ENCODE measurements at regions not wholly inside any gene's neighbourhood (a gene's known extent, or its start where the extent isn't known, plus 50 kb on each side); places are given as distances from the start of the nearest gene placed in this dataset.

- DNase-seq (ENCODE audit: low read depth in 4 of 4, low spot score in 3 of 4), result no peak
These were observed 777.4 kb downstream of the TUSC7 start for GRCh38 chr3:117486719-117487716.

DNA sequence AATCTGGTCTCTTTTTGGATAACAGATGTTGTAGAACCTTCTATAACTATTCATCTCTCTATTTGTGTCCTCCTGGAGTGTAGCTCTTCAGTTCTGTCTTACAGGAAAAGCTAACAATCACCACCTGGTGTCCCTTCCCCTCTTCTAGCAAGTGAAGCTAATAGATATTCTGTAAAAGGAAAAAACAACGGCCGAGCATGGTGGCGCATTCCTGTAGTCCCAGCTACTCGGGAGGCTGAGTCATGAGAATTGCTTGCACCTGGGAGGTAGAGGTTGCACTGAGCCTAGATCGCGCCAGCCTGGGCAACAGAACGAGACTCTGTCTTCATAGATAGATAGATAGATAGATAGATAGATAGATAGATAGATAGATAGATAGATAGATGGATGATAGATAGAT, 779.4 kb downstream of the TUSC7 start:
- no peak for DNase-seq (ENCODE audit: low read depth in 4 of 4, low spot score in 3 of 4)

GRCh38 chr3:117489663-117490079, 780.1 kb downstream of the TUSC7 start:
- DNase-seq (ENCODE audit: low read depth in 4 of 4, low spot score in 3 of 4), result no peak

- DNase-seq (ENCODE audit: low read depth in 4 of 4, low spot score in 3 of 4), result no peak
These were observed 781.1 kb downstream of the TUSC7 start for GRCh38 chr3:117490716-117491115.

DNA sequence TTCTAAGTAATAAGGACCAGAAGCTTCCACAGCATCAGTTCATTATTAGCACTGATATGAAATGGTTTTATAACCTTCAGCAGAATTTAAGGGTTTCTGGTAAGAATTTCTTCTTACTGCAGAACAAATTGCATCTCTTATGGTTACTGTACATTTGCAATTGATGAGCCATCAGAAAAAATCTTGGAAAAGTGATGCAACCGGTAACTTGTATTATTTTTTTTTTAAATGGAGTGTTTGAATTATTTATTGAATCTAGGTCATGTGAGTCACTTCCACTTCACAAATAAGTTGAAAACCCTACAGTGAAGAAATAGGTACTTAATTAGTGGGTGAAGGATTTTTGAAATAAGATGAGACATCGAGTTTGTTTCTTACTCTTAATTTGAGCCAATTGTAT, 786.0 kb downstream of the TUSC7 start:
- DNase-seq (ENCODE audit: low read depth in 4 of 4, low spot score in 3 of 4), result no peak

DNA sequence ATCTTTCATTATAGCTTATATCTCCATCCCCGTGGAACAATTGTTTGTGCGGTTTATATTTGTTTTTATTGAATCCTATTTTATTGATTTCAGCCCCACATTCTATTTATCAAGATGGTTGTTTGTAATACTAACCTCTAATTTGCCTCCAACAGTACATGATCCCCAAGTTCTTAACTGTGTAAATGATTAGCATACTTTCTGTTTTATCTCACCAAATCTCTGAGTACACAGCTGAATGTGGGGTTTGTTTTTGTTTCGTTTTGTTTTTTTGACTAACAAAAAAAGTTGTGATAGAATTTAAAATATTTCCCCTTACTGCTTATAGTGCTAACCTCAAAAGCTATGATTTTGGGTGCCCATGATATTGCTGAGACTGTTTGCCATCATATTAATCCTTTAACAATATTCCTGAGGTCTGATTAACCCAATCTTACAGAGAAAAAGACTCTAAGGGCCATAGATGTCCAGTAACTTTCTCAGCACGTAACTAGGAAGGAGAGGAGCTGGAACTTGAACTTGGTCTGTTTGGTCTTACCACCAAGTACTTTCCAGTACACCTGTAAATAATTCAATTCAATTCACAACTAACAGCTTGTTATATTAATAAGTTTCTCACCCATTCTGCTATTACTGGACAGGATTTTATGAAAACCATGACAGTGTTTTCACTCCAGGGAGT, 789.8 kb downstream of the TUSC7 start:
- DNase-seq (ENCODE audit: low read depth in 4 of 4, low spot score in 3 of 4), result no peak

DNA sequence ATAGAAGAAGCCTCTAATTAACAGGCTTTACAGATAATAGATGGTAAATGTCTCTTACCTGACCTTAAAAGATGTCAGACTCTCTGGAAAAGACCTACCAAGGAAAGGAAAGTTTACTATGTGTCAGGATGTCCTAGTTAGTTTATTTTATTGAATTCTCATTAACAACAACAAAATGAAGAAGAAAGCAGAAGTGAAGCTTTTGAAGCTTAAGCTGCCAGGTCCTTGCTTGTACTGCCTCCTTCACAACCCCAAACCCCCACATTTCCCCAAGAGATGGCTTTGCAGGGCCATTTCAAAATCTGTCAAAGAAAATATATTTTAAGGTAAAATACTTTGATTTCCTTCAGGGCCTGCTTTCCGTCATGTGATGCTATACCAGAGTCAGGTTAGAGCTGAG, 798.4 kb downstream of the TUSC7 start:
- no peak for DNase-seq (ENCODE audit: low read depth in 4 of 4, low spot score in 3 of 4)

- no peak for DNase-seq (ENCODE audit: low read depth in 4 of 4, low spot score in 3 of 4)
These were observed 800.3 kb downstream of the TUSC7 start for GRCh38 chr3:117509858-117510257.

DNA sequence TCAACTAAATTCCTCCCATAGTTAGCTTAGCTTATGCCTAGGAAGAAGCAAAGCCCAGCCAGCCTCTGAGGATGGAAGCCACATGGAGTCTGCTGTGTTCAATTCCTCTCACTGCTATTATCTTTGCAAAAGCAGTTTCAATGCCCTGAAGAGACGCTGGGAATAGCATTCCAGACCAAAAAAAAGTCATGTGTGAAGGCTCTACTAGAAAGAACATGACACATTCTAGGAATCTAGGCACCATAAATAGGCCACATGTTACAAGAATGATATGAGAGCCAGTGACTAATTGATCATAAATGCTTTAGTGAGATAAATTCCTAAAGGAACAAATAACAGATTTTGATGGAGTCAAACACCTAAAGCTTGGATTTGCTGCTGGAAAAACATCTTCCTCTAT, 800.8 kb downstream of the TUSC7 start:
- no peak for DNase-seq (ENCODE audit: low read depth in 4 of 4, low spot score in 3 of 4)

DNA sequence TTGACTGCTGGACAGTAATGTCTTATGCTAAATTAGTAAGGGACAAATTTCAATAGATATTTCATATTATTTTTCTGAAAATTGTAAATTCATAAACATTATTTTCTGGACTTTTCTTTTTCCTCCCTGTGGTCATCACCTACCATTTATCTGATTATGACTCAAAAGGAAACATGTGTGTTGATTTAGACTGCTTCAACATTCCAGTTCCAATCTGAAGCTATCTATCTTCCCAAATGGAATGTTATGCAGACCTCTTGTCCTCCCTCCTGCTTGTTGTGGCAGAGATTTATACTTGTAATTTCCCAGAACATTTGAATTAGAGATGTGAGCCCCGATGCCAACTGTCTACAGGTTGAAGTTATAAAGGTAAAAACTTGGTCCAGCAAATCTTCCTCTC, 803.4 kb downstream of the TUSC7 start:
- no peak for DNase-seq (ENCODE audit: low read depth in 4 of 4, low spot score in 3 of 4)

- no peak for DNase-seq (ENCODE audit: low read depth in 4 of 4, low spot score in 3 of 4)
These were observed 805.7 kb downstream of the TUSC7 start for GRCh38 chr3:117515309-117515708.

- no peak for DNase-seq (ENCODE audit: low read depth in 4 of 4, low spot score in 3 of 4)
These were observed 808.8 kb downstream of the TUSC7 start for GRCh38 chr3:117518364-117518763.

- no peak for DNase-seq (ENCODE audit: low read depth in 4 of 4, low spot score in 3 of 4)
These were observed 810.2 kb downstream of the TUSC7 start for GRCh38 chr3:117519776-117520175.

DNA sequence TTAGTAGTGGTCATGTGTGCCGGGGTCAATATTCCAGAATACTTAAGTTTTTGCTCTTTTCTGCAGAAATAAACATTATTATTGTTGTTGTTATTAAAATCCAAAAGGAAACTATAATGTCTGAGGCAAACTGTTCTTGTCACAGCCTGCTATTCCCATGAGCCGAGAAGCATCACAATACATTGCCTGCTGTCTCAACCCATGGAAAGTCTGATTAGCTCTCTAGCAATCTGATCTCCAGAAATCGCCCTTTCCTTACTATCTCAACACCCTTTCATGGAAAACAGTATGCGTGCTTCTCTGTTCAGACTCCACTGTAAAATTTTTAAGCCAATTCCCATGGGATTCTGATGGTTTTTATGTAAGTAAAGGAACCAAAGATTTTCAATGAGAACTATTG, 811.0 kb downstream of the TUSC7 start:
- no peak for DNase-seq (ENCODE audit: low read depth in 4 of 4, low spot score in 3 of 4)

- no peak for DNase-seq (ENCODE audit: low read depth in 4 of 4, low spot score in 3 of 4)
These were observed 813.8 kb downstream of the TUSC7 start for GRCh38 chr3:117523418-117523817.

- DNase-seq (ENCODE audit: low read depth in 4 of 4, low spot score in 3 of 4), result no peak
These were observed 815.3 kb downstream of the TUSC7 start for GRCh38 chr3:117524890-117525289.

DNA sequence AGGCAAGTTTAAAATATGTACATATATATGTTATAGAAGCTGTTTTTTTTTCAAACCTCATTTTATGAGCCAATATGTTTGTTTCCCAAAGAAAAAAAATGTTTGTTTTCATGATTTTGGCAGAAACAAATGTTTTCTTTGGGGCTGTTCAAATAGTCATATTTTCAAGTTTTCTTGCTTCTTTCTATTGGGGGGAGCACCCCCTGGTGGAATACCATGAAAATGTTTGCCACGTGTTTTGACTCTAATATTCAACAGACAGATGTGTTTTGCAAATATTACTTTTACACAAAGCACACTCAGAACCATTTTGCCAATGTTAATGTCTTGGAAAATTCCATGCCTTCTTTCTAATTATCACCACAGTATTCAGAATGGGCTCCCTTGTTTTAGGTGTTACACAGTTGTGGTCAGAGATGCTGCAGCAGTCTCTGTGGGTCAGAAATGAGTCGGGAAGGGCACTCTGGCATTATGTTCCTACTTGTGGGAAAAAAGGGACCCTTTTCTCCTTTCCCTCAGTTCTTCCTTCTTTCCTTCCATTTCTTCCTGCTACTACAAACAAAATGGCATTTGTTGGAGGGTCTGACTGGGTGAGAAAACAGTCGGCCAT, 817.0 kb downstream of the TUSC7 start:
- DNase-seq (ENCODE audit: low read depth in 4 of 4, low spot score in 3 of 4), result peak in 1 of 4 donors; percentile 14

DNA sequence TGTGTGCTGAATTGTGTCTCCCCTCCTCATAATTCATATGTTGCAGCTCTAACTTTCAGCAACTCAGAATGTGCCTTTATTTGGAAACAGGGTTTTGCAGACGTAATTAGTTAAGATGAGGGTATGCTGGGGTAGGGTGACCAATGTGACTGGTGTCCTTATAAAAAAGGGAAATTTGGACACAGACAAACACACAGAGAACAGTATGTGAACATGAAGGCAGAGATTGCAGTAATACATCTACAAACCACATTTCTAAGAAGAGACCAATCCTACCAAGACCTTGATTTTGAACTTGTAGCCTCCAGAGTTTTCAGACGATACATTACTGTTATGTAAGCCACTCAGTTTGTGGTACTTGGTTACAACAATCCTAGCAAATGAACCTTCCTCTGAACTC, 817.8 kb downstream of the TUSC7 start:
- no peak for DNase-seq (ENCODE audit: low read depth in 4 of 4, low spot score in 3 of 4)

GRCh38 chr3:117528688-117529087, 819.1 kb downstream of the TUSC7 start:
- no peak for DNase-seq (ENCODE audit: low read depth in 4 of 4, low spot score in 3 of 4)

- no peak for DNase-seq (ENCODE audit: low read depth in 4 of 4, low spot score in 3 of 4)
These were observed 821.6 kb downstream of the TUSC7 start for GRCh38 chr3:117531078-117531767.

- DNase-seq (ENCODE audit: low read depth in 4 of 4, low spot score in 3 of 4), result no peak
These were observed 822.7 kb downstream of the TUSC7 start for GRCh38 chr3:117532268-117532667.

Measured in left renal pelvis (tissue), 4 donors.